ENCODE measurements at regions not wholly inside any gene's neighbourhood (a gene's known extent, or its start where the extent isn't known, plus 50 kb on each side); places are given as distances from the start of the nearest gene placed in this dataset.

DNA sequence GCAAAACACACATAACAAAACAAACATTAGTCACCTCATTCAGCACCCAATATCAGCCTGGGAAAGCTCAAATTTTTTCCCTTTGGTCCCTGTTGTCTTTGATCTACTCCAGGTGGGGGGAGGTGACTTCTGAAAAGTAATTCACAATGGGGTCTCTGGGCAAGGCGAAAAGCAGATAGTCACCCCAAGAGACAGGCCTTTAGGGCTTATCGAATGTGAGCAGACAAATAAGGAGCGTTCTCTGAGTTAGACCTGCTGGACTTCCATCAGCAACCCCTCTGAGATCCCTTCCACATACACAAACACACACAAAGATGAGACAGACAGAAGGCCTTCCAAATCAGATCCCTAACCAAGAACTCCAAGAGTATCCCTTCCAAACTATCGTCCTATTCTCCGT lies 171.0 kb upstream of the SMAD3 start:
- Histone ChIP-seq H4K20me1 (ENCODE audit: insufficient read depth, low read length, poor library complexity, severe bottlenecking) (no peaks in the 10 kb centered on the region), H3K9ac (ENCODE audit: low read depth, low read length, poor library complexity, severe bottlenecking) (no peak overlapping the region), H3K4me2 (ENCODE audit: low read depth, low read length, poor library complexity, severe bottlenecking) (no peak overlapping the region), H3K79me2 (ENCODE audit: insufficient read depth, low read length) (no peaks in the 10 kb centered on the region), H3F3A (ENCODE audit: low read depth) (no peaks in the 10 kb centered on the region), H3K9me3 (ENCODE audit: insufficient read depth, low read depth, low read length) (peaks cover 3% of the 10 kb centered on the region; the same call in 1 of the 2 replicates), H3K9me2 (replicated peaks; ENCODE audit: low read depth, low read length) (no peaks in the 10 kb centered on the region), H3K4me1 (ENCODE audit: insufficient read depth, low read length, poor library complexity, severe bottlenecking) (no peaks in the 10 kb centered on the region), H3K36me3 (ENCODE audit: insufficient read depth, low read length) (no peaks in the 10 kb centered on the region), H2AFZ (ENCODE audit: low read length) (no peak overlapping the region), H3K4me3 (ENCODE audit: low read length, poor library complexity, severe bottlenecking) (no peak overlapping the region), H3K27me3 (ENCODE audit: insufficient read depth, low read length, poor library complexity, severe bottlenecking) (no peaks in the 10 kb centered on the region)
- TF ChIP-seq, protein P1, sequence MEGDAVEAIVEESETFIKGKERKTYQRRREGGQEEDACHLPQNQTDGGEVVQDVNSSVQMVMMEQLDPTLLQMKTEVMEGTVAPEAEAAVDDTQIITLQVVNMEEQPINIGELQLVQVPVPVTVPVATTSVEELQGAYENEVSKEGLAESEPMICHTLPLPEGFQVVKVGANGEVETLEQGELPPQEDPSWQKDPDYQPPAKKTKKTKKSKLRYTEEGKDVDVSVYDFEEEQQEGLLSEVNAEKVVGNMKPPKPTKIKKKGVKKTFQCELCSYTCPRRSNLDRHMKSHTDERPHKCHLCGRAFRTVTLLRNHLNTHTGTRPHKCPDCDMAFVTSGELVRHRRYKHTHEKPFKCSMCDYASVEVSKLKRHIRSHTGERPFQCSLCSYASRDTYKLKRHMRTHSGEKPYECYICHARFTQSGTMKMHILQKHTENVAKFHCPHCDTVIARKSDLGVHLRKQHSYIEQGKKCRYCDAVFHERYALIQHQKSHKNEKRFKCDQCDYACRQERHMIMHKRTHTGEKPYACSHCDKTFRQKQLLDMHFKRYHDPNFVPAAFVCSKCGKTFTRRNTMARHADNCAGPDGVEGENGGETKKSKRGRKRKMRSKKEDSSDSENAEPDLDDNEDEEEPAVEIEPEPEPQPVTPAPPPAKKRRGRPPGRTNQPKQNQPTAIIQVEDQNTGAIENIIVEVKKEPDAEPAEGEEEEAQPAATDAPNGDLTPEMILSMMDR (conservative IDR thresholded peaks at IDR 0.05; ENCODE audit: low read length) = no peak
- no peak for TF ChIP-seq EZH2phosphoT487 (IDR thresholded peaks at IDR 0.05; ENCODE audit: borderline replicate concordance)

- Histone ChIP-seq H3K27me3 (ENCODE audit: insufficient read depth, low read length, poor library complexity, severe bottlenecking) (no peaks in the 10 kb centered on the region), H3F3A (ENCODE audit: low read depth) (no peaks in the 10 kb centered on the region), H2AFZ (ENCODE audit: low read length) (no peak overlapping the region), H3K4me2 (ENCODE audit: low read depth, low read length, poor library complexity, severe bottlenecking) (no peak overlapping the region), H3K9me3 (ENCODE audit: insufficient read depth, low read depth, low read length) (no peaks in the 10 kb centered on the region), H3K4me1 (ENCODE audit: insufficient read depth, low read length, poor library complexity, severe bottlenecking) (no peaks in the 10 kb centered on the region), H3K79me2 (ENCODE audit: insufficient read depth, low read length) (no peaks in the 10 kb centered on the region), H4K20me1 (ENCODE audit: insufficient read depth, low read length, poor library complexity, severe bottlenecking) (no peaks in the 10 kb centered on the region), H3K4me3 (ENCODE audit: low read length, poor library complexity, severe bottlenecking) (no peak overlapping the region), H3K36me3 (ENCODE audit: insufficient read depth, low read length) (no peaks in the 10 kb centered on the region), H3K9me2 (replicated peaks; ENCODE audit: low read depth, low read length) (no peaks in the 10 kb centered on the region), H3K9ac (ENCODE audit: low read depth, low read length, poor library complexity, severe bottlenecking) (no peak overlapping the region)
- no peak for TF ChIP-seq EZH2phosphoT487 (IDR thresholded peaks at IDR 0.05; ENCODE audit: borderline replicate concordance)
- TF ChIP-seq, protein P1 (conservative IDR thresholded peaks at IDR 0.05; ENCODE audit: low read length) = no peak
Observed at GRCh38 chr15:66894986-66895780, 170.2 kb upstream of the SMAD3 start.

GRCh38 chr15:66895794-66896453 lies 169.5 kb upstream of the SMAD3 start:
- Histone ChIP-seq H3K9me2 (replicated peaks; ENCODE audit: low read depth, low read length) (no peaks in the 10 kb centered on the region), H3K27me3 (ENCODE audit: insufficient read depth, low read length, poor library complexity, severe bottlenecking) (no peaks in the 10 kb centered on the region), H3K36me3 (ENCODE audit: insufficient read depth, low read length) (no peaks in the 10 kb centered on the region), H3F3A (ENCODE audit: low read depth) (no peaks in the 10 kb centered on the region), H3K4me2 (ENCODE audit: low read depth, low read length, poor library complexity, severe bottlenecking) (no peak overlapping the region), H3K9me3 (ENCODE audit: insufficient read depth, low read depth, low read length) (no peaks in the 10 kb centered on the region), H3K4me1 (ENCODE audit: insufficient read depth, low read length, poor library complexity, severe bottlenecking) (no peaks in the 10 kb centered on the region), H3K9ac (ENCODE audit: low read depth, low read length, poor library complexity, severe bottlenecking) (no peak overlapping the region), H3K79me2 (ENCODE audit: insufficient read depth, low read length) (no peaks in the 10 kb centered on the region), H3K4me3 (ENCODE audit: low read length, poor library complexity, severe bottlenecking) (no peak overlapping the region), H2AFZ (ENCODE audit: low read length) (no peak overlapping the region), H4K20me1 (ENCODE audit: insufficient read depth, low read length, poor library complexity, severe bottlenecking) (no peaks in the 10 kb centered on the region)
- TF ChIP-seq, protein P1 (conservative IDR thresholded peaks at IDR 0.05; ENCODE audit: low read length) = no peak
- TF ChIP-seq EZH2phosphoT487 (IDR thresholded peaks at IDR 0.05; ENCODE audit: borderline replicate concordance) = no peak
